ENCODE measurements at regions not wholly inside any gene's neighbourhood (a gene's known extent, or its start where the extent isn't known, plus 50 kb on each side); places are given as distances from the start of the nearest gene placed in this dataset.

DNA sequence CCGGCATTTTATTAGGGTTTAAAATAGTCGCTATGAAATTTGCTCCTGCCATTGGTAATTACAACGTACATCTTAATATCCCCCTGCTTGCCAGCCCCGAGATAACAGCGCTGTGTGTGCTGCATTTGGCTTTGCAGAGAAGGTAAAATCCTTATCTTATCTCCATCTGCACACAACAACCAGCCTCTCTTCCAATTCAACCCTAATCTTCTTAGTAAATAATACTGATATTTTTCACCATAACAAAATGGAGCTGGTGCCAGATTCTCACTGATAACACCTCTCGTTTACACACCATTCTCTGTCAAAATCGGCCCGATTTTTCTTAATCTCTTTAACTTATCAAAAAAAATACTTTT lies 61.4 kb upstream of the SIX3 start:
- H3K27me3 ChIP-seq (ENCODE audit: control insufficient read depth, insufficient read depth, low read length) = peaks cover 11% of the 10 kb centered on the region
- no peak overlapping the region for H3K4me3 ChIP-seq (ENCODE audit: low read depth, low read length)

DNA sequence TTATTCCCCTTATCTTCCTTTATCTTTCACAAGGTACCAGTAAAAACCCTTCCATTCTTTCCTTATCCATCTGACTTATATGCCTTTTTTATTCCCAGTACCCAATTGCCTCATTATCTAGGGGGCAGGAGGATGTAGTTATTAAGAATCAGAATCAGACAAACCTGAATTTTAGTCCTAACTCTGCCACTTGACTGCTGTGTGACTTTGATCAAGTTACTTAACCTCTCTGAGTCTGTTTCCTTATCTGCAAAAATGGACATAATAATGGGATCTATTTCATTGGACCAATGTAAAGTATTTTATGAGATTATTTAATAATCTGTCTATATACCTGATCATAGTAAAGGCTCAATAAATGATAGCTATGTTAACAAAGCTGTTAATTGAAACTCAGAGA lies 59.6 kb upstream of the SIX3 start:
- TF ChIP-seq, protein P1, sequence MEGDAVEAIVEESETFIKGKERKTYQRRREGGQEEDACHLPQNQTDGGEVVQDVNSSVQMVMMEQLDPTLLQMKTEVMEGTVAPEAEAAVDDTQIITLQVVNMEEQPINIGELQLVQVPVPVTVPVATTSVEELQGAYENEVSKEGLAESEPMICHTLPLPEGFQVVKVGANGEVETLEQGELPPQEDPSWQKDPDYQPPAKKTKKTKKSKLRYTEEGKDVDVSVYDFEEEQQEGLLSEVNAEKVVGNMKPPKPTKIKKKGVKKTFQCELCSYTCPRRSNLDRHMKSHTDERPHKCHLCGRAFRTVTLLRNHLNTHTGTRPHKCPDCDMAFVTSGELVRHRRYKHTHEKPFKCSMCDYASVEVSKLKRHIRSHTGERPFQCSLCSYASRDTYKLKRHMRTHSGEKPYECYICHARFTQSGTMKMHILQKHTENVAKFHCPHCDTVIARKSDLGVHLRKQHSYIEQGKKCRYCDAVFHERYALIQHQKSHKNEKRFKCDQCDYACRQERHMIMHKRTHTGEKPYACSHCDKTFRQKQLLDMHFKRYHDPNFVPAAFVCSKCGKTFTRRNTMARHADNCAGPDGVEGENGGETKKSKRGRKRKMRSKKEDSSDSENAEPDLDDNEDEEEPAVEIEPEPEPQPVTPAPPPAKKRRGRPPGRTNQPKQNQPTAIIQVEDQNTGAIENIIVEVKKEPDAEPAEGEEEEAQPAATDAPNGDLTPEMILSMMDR (IDR thresholded peaks at IDR 0.05; ENCODE audit: insufficient read depth, low read length, poor library complexity, severe bottlenecking) = no peak
- DNase-seq (ENCODE audit: low read depth) = no peak
- Histone ChIP-seq H3K4me3 (ENCODE audit: low read depth, low read length) (no peak overlapping the region), H3K27me3 (ENCODE audit: control insufficient read depth, insufficient read depth, low read length) (peaks cover 17% of the 10 kb centered on the region), H3K36me3 (ENCODE audit: control insufficient read depth, insufficient read depth, low read length) (no peaks in the 10 kb centered on the region)

More for the DNA sequence above, 61.4 kb upstream of the SIX3 start:
- TF ChIP-seq, protein P1 (IDR thresholded peaks at IDR 0.05; ENCODE audit: insufficient read depth, low read length, poor library complexity, severe bottlenecking) = no peak
- DNase-seq (ENCODE audit: low read depth) = no peak
- H3K36me3 ChIP-seq (ENCODE audit: control insufficient read depth, insufficient read depth, low read length) = no peaks in the 10 kb centered on the region

DNA sequence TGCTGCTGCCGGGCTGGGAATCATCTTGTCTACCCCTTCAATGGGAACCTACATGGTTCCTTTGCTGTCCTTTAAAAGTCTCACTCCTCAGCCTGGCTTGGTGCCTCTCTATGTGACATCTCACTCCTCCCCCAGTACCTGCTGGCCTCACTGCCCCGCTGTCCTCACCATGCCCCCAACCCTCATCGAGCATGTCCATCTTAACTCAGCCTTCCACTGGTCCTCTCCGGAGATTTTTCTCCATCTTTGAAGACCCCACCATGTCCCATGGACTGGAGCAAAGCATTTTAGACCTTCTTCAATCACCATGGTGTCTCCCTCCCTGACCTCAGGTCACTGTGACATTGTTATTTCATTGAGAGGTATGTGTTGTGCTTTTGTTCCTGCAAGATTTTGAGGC lies 58.1 kb upstream of the SIX3 start:
- no peak for DNase-seq (ENCODE audit: low read depth)
- Histone ChIP-seq H3K27me3 (ENCODE audit: control insufficient read depth, insufficient read depth, low read length) (peaks cover 14% of the 10 kb centered on the region), H3K36me3 (ENCODE audit: control insufficient read depth, insufficient read depth, low read length) (no peaks in the 10 kb centered on the region), H3K4me3 (ENCODE audit: low read depth, low read length) (no peak overlapping the region)
- TF ChIP-seq, protein P1 (IDR thresholded peaks at IDR 0.05; ENCODE audit: insufficient read depth, low read length, poor library complexity, severe bottlenecking) = no peak

DNA sequence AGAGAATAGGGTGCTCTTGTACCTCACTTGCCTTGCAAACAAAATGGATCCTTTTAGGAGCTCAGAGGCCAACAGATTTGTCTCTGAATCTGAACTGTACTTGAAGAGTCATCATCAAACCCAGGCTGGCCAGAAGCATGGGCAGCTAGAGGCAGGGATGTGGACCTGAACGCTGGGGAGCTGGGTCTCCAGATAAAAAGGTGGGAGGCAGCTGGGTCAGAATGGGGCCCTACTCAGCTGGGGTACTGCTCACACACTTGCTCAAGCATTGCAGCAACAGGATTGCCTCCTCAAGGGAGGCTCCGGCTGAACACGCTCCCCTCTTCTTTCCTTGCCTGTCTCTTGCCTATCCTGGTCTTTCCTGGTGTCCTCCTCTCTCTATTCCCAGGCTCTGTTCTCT lies 57.3 kb upstream of the SIX3 start:
- Histone ChIP-seq H3K36me3 (ENCODE audit: control insufficient read depth, insufficient read depth, low read length) (no peaks in the 10 kb centered on the region), H3K27me3 (ENCODE audit: control insufficient read depth, insufficient read depth, low read length) (peaks cover 14% of the 10 kb centered on the region), H3K4me3 (ENCODE audit: low read depth, low read length) (no peak overlapping the region)
- TF ChIP-seq, protein P1 (IDR thresholded peaks at IDR 0.05; ENCODE audit: insufficient read depth, low read length, poor library complexity, severe bottlenecking) = no peak
- no peak for DNase-seq (ENCODE audit: low read depth)

DNA sequence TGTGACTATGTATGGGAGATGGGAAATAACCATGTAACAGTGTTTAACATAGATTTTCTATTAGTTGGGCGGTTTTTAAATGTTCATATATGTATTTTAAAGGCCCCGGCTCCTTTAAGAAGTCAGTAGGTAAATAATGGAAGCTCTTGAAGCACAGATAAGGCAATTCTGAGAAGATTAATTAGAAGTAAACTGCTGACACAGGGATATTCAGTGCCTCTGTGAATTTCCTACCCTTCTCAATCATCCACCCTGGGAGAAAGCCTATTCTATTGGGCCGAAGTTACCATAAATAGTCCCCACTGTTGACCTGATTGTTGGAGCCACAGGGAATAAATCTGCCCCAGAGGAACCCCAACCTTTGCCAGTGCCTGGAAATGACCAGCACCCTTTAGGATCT lies 56.8 kb upstream of the SIX3 start:
- TF ChIP-seq, protein P1 (IDR thresholded peaks at IDR 0.05; ENCODE audit: insufficient read depth, low read length, poor library complexity, severe bottlenecking) = no peak
- DNase-seq (ENCODE audit: low read depth) = no peak
- no peak overlapping the region for H3K4me3 ChIP-seq (ENCODE audit: low read depth, low read length)
- H3K36me3 ChIP-seq (ENCODE audit: control insufficient read depth, insufficient read depth, low read length) = no peaks in the 10 kb centered on the region
- H3K27me3 ChIP-seq (ENCODE audit: control insufficient read depth, insufficient read depth, low read length) = peaks cover 13% of the 10 kb centered on the region

DNA sequence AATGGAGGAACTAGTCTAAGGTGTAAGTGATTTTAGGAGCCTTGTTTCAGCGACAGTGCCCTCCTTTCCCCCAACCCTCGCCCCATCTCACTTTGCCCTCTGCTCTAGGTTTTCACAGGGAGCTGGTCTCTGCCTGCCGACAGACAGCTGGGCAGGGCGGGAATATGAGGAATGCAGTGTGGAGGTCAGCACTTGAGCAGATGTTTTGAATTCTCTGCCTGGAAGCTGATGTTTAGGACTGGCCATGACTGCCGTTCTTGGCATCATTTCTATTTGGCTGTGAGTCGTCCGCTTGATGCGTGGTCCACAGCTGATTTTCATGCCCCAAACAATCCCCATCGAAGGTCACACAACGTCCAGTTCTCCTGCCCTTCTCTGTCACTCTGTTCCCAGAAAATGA lies 55.1 kb upstream of the SIX3 start:
- H3K27me3 ChIP-seq (ENCODE audit: control insufficient read depth, insufficient read depth, low read length) = peaks cover 12% of the 10 kb centered on the region
- DNase-seq (ENCODE audit: low read depth) = no peak
- no peak overlapping the region for H3K4me3 ChIP-seq (ENCODE audit: low read depth, low read length)
- TF ChIP-seq, protein P1 (IDR thresholded peaks at IDR 0.05; ENCODE audit: insufficient read depth, low read length, poor library complexity, severe bottlenecking) = no peak
- H3K36me3 ChIP-seq (ENCODE audit: control insufficient read depth, insufficient read depth, low read length) = no peaks in the 10 kb centered on the region

All from kidney epithelial cell (primary cell).